RWPE2 (cell line): ENCODE measurements at regions not wholly inside any gene's neighbourhood (a gene's known extent, or its start where the extent isn't known, plus 50 kb on each side); places are given as distances from the start of the nearest gene placed in this dataset.

Source experiments
- ATAC-seq: fragments of 200-7000 bp; cut with Tn5 transposase; 3 replicates; pipeline ENCODE4 v1.9.1; 2021; ENCODE audit warnings: low read depth
- DNase-seq: peaks from one replicate; pipeline ENCODE4 v3.0.0-alpha.2; 2020; ENCODE audit warnings: low spot score
- H3K27ac ChIP-seq: fragments of 450-650 bp; 2 replicates; pipeline ENCODE4 v1.5.1; 2017; ENCODE audit warnings: mild to moderate bottlenecking; ENCODE audit not compliant: poor library complexity, severe bottlenecking
- H3K27me3 ChIP-seq: fragments of 250-450 bp; sonication (Bioruptor Pico); 2 replicates; pipeline ENCODE4 v1.5.1; 2021; ENCODE audit warnings: mild to moderate bottlenecking, moderate library complexity; ENCODE audit not compliant: insufficient read depth, poor library complexity, severe bottlenecking
- H3K36me3 ChIP-seq: fragments of 250-450 bp; sonication (Bioruptor Pico); 2 replicates; pipeline ENCODE4 v1.5.1; 2020; ENCODE audit warnings: low read depth, mild to moderate bottlenecking, moderate library complexity
- H3K4me1 ChIP-seq: fragments of 250-450 bp; sonication (Bioruptor Pico); 2 replicates; pipeline ENCODE4 v1.5.1; 2021; ENCODE audit warnings: mild to moderate bottlenecking, moderate library complexity; ENCODE audit not compliant: insufficient read depth, poor library complexity, severe bottlenecking
- H3K4me3 ChIP-seq: fragments of 250-450 bp; sonication (Bioruptor Pico); 2 replicates; pipeline ENCODE4 v1.5.1; 2021; ENCODE audit warnings: mild to moderate bottlenecking, moderate library complexity; ENCODE audit not compliant: severe bottlenecking
- H3K9me3 ChIP-seq: fragments of 250-450 bp; sonication (Bioruptor Pico); 2 replicates; pipeline ENCODE4 v1.5.1; 2021; ENCODE audit warnings: mild to moderate bottlenecking, moderate library complexity; ENCODE audit not compliant: severe bottlenecking
- TF ChIP-seq, protein P1 (sequence below): fragments of 450-650 bp; IDR thresholded peaks from one replicate; pipeline ENCODE4 v1.5.1; 2017; ENCODE audit warnings: mild to moderate bottlenecking, moderate library complexity; ENCODE audit not compliant: poor library complexity, severe bottlenecking

DNA sequence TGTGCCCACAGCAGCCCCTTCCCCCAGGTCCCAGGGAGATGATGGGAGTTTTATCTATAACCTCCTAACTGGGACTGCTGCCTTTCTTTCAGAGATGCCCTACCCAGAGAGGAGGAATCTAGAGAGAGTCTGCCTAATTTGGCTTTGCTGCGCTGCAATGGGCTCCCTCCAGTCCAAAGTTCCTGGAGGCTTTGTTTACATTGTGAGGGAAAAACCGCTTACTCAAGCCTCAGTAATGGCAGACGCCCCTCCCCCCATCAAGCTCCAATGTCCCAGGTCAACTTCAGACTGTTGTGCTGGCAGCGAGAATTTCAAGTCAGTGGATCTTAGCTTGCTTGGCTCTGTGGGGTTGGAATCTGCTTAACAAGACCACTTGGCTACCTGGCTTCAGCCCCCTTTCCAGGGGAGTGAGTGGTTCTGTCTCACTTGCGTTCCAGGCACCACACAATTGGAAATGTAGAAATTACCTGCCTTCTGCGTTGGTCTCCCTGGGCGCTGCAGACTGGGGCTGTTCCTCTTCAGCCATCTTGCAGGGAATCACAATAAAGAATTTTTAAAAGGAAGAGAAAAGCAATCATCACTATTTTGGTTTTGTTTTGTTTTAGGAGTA, 262.5 kb downstream of the FOXG1 start:
- Histone ChIP-seq H3K27me3 (peaks cover 5% of the 10 kb centered on the region), H3K36me3 (no peaks in the 10 kb centered on the region), H3K4me3 (no peak overlapping the region), H3K27ac (no peak overlapping the region), H3K4me1 (no peaks in the 10 kb centered on the region), H3K9me3 (no peaks in the 10 kb centered on the region)
- DNase-seq, result no peak
- no peak; the same call in 2 of the 3 replicates for ATAC-seq
- TF ChIP-seq, protein P1, sequence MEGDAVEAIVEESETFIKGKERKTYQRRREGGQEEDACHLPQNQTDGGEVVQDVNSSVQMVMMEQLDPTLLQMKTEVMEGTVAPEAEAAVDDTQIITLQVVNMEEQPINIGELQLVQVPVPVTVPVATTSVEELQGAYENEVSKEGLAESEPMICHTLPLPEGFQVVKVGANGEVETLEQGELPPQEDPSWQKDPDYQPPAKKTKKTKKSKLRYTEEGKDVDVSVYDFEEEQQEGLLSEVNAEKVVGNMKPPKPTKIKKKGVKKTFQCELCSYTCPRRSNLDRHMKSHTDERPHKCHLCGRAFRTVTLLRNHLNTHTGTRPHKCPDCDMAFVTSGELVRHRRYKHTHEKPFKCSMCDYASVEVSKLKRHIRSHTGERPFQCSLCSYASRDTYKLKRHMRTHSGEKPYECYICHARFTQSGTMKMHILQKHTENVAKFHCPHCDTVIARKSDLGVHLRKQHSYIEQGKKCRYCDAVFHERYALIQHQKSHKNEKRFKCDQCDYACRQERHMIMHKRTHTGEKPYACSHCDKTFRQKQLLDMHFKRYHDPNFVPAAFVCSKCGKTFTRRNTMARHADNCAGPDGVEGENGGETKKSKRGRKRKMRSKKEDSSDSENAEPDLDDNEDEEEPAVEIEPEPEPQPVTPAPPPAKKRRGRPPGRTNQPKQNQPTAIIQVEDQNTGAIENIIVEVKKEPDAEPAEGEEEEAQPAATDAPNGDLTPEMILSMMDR, result no peak

DNA sequence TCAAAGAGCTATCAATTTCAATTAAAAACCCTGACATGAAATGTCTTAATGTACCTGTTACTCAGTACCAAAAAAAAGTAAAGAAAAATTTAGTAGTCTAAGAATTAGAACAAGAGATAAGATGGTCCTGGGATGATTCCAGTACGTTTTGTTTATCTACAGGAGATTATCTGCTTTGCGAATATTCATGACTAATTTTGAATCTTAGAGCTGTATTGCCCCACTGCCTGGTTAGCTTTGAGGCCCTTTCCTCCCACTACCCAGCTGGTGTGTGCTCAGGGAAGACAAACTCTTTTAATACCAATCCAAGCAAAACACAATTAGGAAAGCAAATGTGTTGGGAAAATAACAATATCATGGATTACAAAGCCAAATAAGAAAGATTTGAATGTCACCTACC, 263.5 kb downstream of the FOXG1 start:
- TF ChIP-seq, protein P1, result no peak
- DNase-seq, result no peak
- Histone ChIP-seq H3K4me3 (no peak overlapping the region), H3K27ac (no peak overlapping the region), H3K4me1 (no peaks in the 10 kb centered on the region), H3K9me3 (no peaks in the 10 kb centered on the region), H3K27me3 (peaks cover 9% of the 10 kb centered on the region), H3K36me3 (no peaks in the 10 kb centered on the region)
- ATAC-seq, result no peak

- TF ChIP-seq, protein P1, result no peak
- peaks cover 9% of the 10 kb centered on the region for H3K27me3 ChIP-seq
- no peak for DNase-seq
- no peak overlapping the region for H3K27ac ChIP-seq
- H3K36me3 ChIP-seq, result no peaks in the 10 kb centered on the region
- no peaks in the 10 kb centered on the region for H3K4me1 ChIP-seq
- H3K9me3 ChIP-seq, result no peaks in the 10 kb centered on the region
- H3K4me3 ChIP-seq, result no peak overlapping the region
- no peak for ATAC-seq
These were observed 264.4 kb downstream of the FOXG1 start for GRCh38 chr14:29030970-29031369.

DNA sequence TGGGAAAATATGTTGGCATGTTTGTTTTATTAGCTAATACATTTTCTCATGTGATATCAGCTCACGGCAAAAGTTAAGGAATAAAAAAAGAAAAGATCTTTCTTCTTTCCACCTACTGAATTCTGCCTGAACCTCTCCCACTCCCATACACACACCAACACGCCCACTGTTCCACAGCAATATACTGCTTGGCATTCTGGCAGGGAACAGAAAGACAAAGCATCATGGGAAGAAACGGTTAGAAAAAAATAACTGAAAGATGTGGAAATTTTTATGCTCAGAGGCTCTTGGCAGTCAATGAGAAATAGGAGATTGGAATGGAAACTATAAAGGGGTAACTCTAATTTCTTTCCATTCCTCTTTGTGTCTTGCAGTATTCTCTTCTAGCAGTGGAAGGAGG, 268.5 kb downstream of the FOXG1 start:
- TF ChIP-seq, protein P1, result no peak
- no peak for ATAC-seq
- no peak for DNase-seq

GRCh38 chr14:29037411-29037810, 270.8 kb downstream of the FOXG1 start:
- Histone ChIP-seq H3K27me3 (peaks cover 17% of the 10 kb centered on the region), H3K4me3 (no peak overlapping the region), H3K27ac (no peak overlapping the region), H3K4me1 (no peaks in the 10 kb centered on the region), H3K36me3 (no peaks in the 10 kb centered on the region), H3K9me3 (no peaks in the 10 kb centered on the region)
- TF ChIP-seq, protein P1, result no peak
- DNase-seq (no peak), ATAC-seq (no peak)

More for the DNA sequence above, 268.5 kb downstream of the FOXG1 start:
- Histone ChIP-seq H3K27me3 (peaks cover 17% of the 10 kb centered on the region), H3K27ac (no peak overlapping the region), H3K4me3 (no peak overlapping the region), H3K9me3 (no peaks in the 10 kb centered on the region), H3K4me1 (no peaks in the 10 kb centered on the region), H3K36me3 (no peaks in the 10 kb centered on the region)
